Ovary (tissue), 7 donors: ENCODE measurements at regions not wholly inside any gene's neighbourhood (a gene's known extent, or its start where the extent isn't known, plus 50 kb on each side); places are given as distances from the start of the nearest gene placed in this dataset.

Source experiments
- DNase-seq, 5 donors: peaks; one replicate each; pipeline ENCODE4 v3.0.0-alpha.2; 2019 to 2020
- H3K27ac ChIP-seq, 2 donors: fragments of 200-600 bp; one replicate each; pipeline versions ENCODE4 v1.5.1 to v1.8.0; 2019 to 2022
- H3K27me3 ChIP-seq: fragments of 200-600 bp; one replicate; pipeline ENCODE4 v1.8.0; 2022
- H3K36me3 ChIP-seq: fragments of 200-600 bp; sonication (generic); one replicate; pipeline ENCODE4 v1.5.1; 2019
- H3K4me1 ChIP-seq: one replicate; pipeline ENCODE4 v1.8.1; 2013; ENCODE audit warnings: mild to moderate bottlenecking, moderate library complexity; ENCODE audit not compliant: insufficient read depth
- H3K4me3 ChIP-seq: fragments of 200-600 bp; sonication (generic); one replicate; pipeline ENCODE4 v1.5.1; 2017
- H3K9me3 ChIP-seq, 2 donors: fragments of 200-600 bp in 1 of 2; sonication (generic) in 1 of 2; one replicate each; pipeline versions ENCODE4 v1.5.1 to v1.8.1; 2013 to 2019; ENCODE audit warnings: mild to moderate bottlenecking in 1 of 2, moderate library complexity in 1 of 2
- CTCF ChIP-seq, 3 donors: fragments of 450-650 bp in 2 of 3; fragments of 200-600 bp in 1 of 3; IDR thresholded peaks; one replicate each; pipeline versions ENCODE4 v1.5.1 to v1.8.0; 2016 to 2022; ENCODE audit warnings: antibody characterized with exemption in 3 of 3, mild to moderate bottlenecking in 1 of 3
- EP300 ChIP-seq: sonication (generic); formaldehyde crosslinking; IDR thresholded peaks from one replicate; pipeline ENCODE4 v1.6.1; 2017; ENCODE audit warnings: antibody characterized with exemption
- POLR2A ChIP-seq: fragments of 450-650 bp; IDR thresholded peaks from one replicate; pipeline ENCODE4 v1.6.1; 2017; ENCODE audit warnings: antibody characterized with exemption, mild to moderate bottlenecking, moderate library complexity
- WGBS, 3 donors: extraction: QIAGEN DNeasy Blood & Tissue Kit in 1 of 3; methylation state at CpG; one replicate each; pipeline versions ENCODE4 v1.1.5 to v1.1.7; 2013 to 2017; 5-methylcytosine and 5-hydroxymethylcytosine counted together
- intact Hi-C, 4 donors: fragments of 100-400 bp; cut with DNase I; formaldehyde crosslinking; loops; one replicate each; pipeline versions ENCODE4 v1.11.0 to v1.15.1; 2022 to 2023
- donor health status: DM: no; HTN: no; CAD: no; lungs with moderate emphysema.
- donor health status: DM: no; HTN: no; CAD: no.
- donor health status: Bipolar disorder and iron deficiency.
- donor health status: DM: no; HTN: no; CAD: no.
- donor health status: DM: yes; HTN: yes; CAD: no.

- DNase-seq: peak; percentile 84 to 91 (median 84)
- TF ChIP-seq POLR2A: peak; percentile 52
- peak in 2 of 3 donors; percentile 6 to 15 for TF ChIP-seq CTCF (IDR thresholded peaks at IDR 0.05)
- no peak for TF ChIP-seq EP300
- no peaks in the 10 kb centered on the region for H3K27me3 ChIP-seq
- H3K36me3 ChIP-seq: no peaks in the 10 kb centered on the region
- no peaks in the 10 kb centered on the region for H3K9me3 ChIP-seq
- no peaks in the 10 kb centered on the region for H3K4me1 ChIP-seq
- no peak overlapping the region for H3K27ac ChIP-seq
- peak overlapping the region; percentile 26 for H3K4me3 ChIP-seq
- intact Hi-C loops: no loop called here
- 0 to 1% (median 1%) methylated on average over 21 of the region's 21 CpGs for WGBS, 3 donors
These were observed 315.7 kb upstream of the PROK2 start for GRCh38 chr3:72100601-72101187.

- no peaks in the 10 kb centered on the region for H3K27me3 ChIP-seq
- no peak overlapping the region for H3K27ac ChIP-seq
- no peaks in the 10 kb centered on the region for H3K36me3 ChIP-seq
- TF ChIP-seq POLR2A (no peak), CTCF (IDR thresholded peaks at IDR 0.05) (no peak), EP300 (no peak)
- WGBS, 3 donors: 29 to 44% (median 31%) methylated on average over 17 of the region's 17 CpGs
- DNase-seq: peak in 2 of 5 donors; percentile 15 to 26
- H3K4me1 ChIP-seq: no peaks in the 10 kb centered on the region
- H3K4me3 ChIP-seq: peak overlapping the region; percentile 26
- intact Hi-C loops: no loop called here
- no peaks in the 10 kb centered on the region for H3K9me3 ChIP-seq
These were observed 315.1 kb upstream of the PROK2 start for GRCh38 chr3:72100080-72100511.

GRCh38 chr3:72099326-72100079 is 314.6 kb upstream of the PROK2 start:
- WGBS, 3 donors: 76 to 86% (median 83%) methylated on average over 14 of the region's 14 CpGs
- intact Hi-C loops: no loop called here
- TF ChIP-seq POLR2A (no peak), CTCF (IDR thresholded peaks at IDR 0.05) (no peak), EP300 (no peak)
- no peak overlapping the region for H3K27ac ChIP-seq
- no peaks in the 10 kb centered on the region for H3K4me1 ChIP-seq
- no peak for DNase-seq
- H3K9me3 ChIP-seq: no peaks in the 10 kb centered on the region
- no peaks in the 10 kb centered on the region for H3K27me3 ChIP-seq
- H3K36me3 ChIP-seq: no peaks in the 10 kb centered on the region
- H3K4me3 ChIP-seq: no peak overlapping the region

- Histone ChIP-seq H3K27me3 (no peaks in the 10 kb centered on the region), H3K4me1 (no peaks in the 10 kb centered on the region)
- no peak for TF ChIP-seq EP300
- no peak for TF ChIP-seq POLR2A
- TF ChIP-seq CTCF (IDR thresholded peaks at IDR 0.05): no peak
These were observed 312.1 kb upstream of the PROK2 start for GRCh38 chr3:72097053-72097452.

More at GRCh38 chr3:72097053-72097452, 312.1 kb upstream of the PROK2 start:
- Histone ChIP-seq H3K27ac (no peak overlapping the region), H3K36me3 (no peaks in the 10 kb centered on the region), H3K9me3 (no peaks in the 10 kb centered on the region), H3K4me3 (no peak overlapping the region)
- intact Hi-C loops: no loop called here
- DNase-seq: no peak
